ENCODE measurements at regions not wholly inside any gene's neighbourhood (a gene's known extent, or its start where the extent isn't known, plus 50 kb on each side); places are given as distances from the start of the nearest gene placed in this dataset.

- TF ChIP-seq CTCF (IDR thresholded peaks at IDR 0.05; ENCODE audit: insufficient read depth, low read depth, low read length) (no peak), EZH2 (IDR thresholded peaks at IDR 0.05; ENCODE audit: insufficient read depth, low read length) (no peak)
Observed at GRCh38 chr3:59593380-59593779, 543.6 kb upstream of the CFAP20DC start.
